ENCODE measurements at regions not wholly inside any gene's neighbourhood (a gene's known extent, or its start where the extent isn't known, plus 50 kb on each side); places are given as distances from the start of the nearest gene placed in this dataset.

DNA sequence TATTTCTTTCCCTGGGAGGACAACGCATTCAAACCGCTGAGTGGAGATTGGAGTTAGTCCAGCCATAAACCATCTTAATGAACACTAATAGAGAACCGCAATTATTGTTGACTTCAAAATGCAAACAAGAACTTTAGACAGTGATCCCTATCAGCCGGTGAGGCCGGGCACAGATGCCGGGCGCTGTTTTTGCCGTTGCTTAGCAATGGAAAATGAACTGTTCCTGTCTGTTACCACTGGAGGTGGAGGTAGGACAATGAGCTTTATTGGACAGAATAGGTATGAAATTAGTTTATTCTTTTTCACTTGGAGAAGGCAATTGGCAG is 216.8 kb downstream of the TTC8 start:
- TF ChIP-seq, protein P1, sequence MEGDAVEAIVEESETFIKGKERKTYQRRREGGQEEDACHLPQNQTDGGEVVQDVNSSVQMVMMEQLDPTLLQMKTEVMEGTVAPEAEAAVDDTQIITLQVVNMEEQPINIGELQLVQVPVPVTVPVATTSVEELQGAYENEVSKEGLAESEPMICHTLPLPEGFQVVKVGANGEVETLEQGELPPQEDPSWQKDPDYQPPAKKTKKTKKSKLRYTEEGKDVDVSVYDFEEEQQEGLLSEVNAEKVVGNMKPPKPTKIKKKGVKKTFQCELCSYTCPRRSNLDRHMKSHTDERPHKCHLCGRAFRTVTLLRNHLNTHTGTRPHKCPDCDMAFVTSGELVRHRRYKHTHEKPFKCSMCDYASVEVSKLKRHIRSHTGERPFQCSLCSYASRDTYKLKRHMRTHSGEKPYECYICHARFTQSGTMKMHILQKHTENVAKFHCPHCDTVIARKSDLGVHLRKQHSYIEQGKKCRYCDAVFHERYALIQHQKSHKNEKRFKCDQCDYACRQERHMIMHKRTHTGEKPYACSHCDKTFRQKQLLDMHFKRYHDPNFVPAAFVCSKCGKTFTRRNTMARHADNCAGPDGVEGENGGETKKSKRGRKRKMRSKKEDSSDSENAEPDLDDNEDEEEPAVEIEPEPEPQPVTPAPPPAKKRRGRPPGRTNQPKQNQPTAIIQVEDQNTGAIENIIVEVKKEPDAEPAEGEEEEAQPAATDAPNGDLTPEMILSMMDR (IDR thresholded peaks at IDR 0.05; ENCODE audit: poor library complexity, severe bottlenecking), result no peak
- TF ChIP-seq MXI1 (conservative IDR thresholded peaks at IDR 0.05; ENCODE audit: poor library complexity, severe bottlenecking), result no peak
- TF ChIP-seq, protein P2, sequence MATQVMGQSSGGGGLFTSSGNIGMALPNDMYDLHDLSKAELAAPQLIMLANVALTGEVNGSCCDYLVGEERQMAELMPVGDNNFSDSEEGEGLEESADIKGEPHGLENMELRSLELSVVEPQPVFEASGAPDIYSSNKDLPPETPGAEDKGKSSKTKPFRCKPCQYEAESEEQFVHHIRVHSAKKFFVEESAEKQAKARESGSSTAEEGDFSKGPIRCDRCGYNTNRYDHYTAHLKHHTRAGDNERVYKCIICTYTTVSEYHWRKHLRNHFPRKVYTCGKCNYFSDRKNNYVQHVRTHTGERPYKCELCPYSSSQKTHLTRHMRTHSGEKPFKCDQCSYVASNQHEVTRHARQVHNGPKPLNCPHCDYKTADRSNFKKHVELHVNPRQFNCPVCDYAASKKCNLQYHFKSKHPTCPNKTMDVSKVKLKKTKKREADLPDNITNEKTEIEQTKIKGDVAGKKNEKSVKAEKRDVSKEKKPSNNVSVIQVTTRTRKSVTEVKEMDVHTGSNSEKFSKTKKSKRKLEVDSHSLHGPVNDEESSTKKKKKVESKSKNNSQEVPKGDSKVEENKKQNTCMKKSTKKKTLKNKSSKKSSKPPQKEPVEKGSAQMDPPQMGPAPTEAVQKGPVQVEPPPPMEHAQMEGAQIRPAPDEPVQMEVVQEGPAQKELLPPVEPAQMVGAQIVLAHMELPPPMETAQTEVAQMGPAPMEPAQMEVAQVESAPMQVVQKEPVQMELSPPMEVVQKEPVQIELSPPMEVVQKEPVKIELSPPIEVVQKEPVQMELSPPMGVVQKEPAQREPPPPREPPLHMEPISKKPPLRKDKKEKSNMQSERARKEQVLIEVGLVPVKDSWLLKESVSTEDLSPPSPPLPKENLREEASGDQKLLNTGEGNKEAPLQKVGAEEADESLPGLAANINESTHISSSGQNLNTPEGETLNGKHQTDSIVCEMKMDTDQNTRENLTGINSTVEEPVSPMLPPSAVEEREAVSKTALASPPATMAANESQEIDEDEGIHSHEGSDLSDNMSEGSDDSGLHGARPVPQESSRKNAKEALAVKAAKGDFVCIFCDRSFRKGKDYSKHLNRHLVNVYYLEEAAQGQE (IDR thresholded peaks at IDR 0.05; ENCODE audit: borderline replicate concordance), result no peak

All from neural cell (in vitro differentiated cells).